ENCODE measurements at regions not wholly inside any gene's neighbourhood (a gene's known extent, or its start where the extent isn't known, plus 50 kb on each side); places are given as distances from the start of the nearest gene placed in this dataset.

DNA sequence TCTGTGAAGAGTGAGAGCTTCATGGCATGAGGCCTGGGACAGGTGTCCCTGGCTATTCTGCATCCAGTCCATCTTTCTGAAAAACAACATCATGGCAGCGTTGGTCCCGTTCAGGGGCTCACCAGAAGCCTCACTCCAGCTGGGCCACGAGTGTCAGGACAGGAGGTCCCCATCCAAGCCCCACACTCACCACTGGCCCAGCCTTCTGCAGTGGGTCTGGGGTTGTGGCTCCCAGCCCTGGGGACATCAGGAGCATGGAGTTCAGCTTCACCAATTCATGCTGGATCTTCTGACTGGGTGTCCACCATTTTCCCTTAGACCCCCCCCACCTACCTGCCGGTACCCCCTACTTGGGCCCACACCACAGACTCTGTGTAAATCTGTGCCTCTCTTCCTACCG is 400.3 kb downstream of the BRD1 start:
- H3K27ac ChIP-seq = no peak overlapping the region
- TF ChIP-seq, protein P1, sequence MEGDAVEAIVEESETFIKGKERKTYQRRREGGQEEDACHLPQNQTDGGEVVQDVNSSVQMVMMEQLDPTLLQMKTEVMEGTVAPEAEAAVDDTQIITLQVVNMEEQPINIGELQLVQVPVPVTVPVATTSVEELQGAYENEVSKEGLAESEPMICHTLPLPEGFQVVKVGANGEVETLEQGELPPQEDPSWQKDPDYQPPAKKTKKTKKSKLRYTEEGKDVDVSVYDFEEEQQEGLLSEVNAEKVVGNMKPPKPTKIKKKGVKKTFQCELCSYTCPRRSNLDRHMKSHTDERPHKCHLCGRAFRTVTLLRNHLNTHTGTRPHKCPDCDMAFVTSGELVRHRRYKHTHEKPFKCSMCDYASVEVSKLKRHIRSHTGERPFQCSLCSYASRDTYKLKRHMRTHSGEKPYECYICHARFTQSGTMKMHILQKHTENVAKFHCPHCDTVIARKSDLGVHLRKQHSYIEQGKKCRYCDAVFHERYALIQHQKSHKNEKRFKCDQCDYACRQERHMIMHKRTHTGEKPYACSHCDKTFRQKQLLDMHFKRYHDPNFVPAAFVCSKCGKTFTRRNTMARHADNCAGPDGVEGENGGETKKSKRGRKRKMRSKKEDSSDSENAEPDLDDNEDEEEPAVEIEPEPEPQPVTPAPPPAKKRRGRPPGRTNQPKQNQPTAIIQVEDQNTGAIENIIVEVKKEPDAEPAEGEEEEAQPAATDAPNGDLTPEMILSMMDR (conservative IDR thresholded peaks at IDR 0.05) = no peak

DNA sequence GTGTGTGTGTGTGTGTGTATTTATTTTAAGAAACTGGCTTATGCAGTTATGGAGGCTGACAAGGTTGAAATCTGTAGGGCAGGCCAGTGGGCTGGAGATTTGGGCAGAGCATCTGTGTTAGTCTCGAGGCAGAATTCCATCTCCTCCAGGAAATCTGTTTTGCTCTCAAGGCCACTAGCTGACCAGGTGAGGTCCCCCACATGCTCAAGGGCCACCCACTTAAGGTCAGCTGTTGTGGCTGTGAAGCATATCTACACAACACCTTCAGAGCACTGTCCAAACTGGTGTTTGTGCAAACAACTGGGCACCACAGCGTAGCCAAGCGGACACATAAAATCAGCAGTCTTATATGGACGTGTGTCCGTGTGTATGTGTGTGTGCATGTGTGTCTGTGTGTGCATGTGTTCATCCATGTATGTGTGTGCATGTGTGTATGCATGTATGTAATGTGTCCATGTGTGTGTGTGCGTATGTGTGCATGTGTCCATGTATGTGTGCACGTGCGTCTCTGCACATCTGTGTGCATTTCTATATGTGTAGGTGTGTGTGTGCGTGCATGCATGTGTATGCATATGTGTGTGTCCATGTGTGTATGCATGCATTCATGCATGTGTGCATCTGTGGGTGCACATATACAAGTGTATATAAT is 400.9 kb downstream of the BRD1 start:
- TF ChIP-seq, protein P1 (conservative IDR thresholded peaks at IDR 0.05) = no peak
- H3K27ac ChIP-seq = no peak overlapping the region

DNA sequence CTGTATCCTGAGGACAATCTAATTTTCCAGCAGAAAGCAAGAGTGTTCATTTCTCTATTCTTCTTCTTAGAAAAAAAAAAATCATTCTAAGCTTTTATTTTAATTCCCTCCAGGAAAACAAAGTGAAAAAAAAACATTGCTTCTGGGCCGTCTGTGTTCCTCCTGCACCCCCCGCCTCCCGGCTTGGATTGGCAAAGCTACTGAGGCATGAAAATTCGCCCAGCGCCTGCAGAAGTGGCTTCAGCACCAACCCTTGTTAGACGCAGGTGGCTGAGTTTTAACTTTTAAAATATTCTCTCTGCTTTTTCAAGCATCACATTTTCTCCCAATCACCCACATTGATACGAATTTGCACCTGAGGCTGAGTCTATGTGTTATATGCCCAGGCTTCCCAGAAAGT is 401.6 kb downstream of the BRD1 start:
- TF ChIP-seq, protein P1 (conservative IDR thresholded peaks at IDR 0.05) = no peak
- H3K27ac ChIP-seq = no peak overlapping the region

DNA sequence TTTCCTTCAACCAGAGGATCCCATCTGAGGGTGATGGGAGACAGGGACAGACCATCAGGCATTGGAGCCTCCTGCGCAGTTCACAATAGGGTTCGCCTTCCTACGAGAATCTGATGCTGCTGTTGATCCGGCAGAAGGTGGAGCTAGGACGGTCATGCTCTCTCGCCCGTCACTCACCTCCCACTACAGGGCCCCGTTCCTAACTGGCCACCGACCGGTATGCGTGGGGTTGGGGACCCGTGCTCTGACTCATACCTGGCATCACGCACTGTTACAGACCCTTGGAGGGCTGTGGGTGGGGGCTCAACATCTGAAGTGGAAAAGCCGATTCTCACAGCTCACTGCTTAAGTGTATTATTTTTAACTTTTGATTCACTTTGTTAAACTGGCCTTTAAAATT is 402.3 kb downstream of the BRD1 start:
- TF ChIP-seq, protein P1 (conservative IDR thresholded peaks at IDR 0.05) = no peak

DNA sequence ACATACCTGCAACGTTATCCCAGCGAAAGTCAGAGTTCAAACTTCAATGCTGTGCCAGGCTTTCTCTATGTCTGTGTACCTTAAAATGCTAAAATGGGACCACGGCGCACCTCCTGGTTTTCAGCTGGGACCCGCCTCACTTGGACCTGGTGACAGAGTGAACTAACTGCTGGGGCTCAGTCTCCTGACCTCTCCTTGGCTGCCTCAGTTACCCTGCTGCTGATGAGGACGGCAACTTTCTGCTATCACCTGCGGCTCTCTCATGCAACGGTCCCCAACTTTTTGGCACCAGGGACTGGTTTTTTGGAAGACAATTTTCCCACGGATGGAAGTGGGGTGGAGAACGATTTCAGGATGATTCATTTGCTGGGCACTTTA is 402.8 kb downstream of the BRD1 start:
- no peak overlapping the region for H3K27ac ChIP-seq
- TF ChIP-seq, protein P1 (conservative IDR thresholded peaks at IDR 0.05) = no peak

More for the DNA sequence above, 402.3 kb downstream of the BRD1 start:
- H3K27ac ChIP-seq = no peak overlapping the region

DNA sequence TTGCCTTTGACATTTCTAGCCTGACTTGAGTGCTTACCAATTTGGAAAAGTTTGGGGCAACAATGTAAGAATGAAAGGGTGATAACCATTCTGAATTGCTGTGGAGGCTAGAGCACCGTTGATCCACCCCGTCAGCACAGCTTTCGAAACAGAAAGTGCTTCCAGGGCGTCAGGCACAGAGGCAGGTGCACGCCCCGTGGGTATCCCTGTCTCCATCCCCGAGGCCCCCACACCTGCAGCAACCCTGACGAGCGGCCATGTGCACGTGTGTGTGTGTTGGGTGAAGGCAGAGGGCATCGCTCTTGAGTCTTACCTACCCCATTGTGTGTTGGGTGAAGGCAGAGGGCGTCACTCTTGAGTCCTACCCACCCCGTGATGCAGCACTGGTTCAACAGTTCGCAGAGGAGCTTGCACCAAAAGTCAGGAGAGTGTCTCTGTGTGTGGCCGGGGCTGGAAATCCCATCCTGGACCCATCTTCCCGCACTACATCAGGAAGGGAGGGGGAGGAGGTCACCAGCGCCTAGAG is 404.5 kb downstream of the BRD1 start:
- no peak overlapping the region for H3K27ac ChIP-seq
- TF ChIP-seq, protein P1 (conservative IDR thresholded peaks at IDR 0.05) = no peak

DNA sequence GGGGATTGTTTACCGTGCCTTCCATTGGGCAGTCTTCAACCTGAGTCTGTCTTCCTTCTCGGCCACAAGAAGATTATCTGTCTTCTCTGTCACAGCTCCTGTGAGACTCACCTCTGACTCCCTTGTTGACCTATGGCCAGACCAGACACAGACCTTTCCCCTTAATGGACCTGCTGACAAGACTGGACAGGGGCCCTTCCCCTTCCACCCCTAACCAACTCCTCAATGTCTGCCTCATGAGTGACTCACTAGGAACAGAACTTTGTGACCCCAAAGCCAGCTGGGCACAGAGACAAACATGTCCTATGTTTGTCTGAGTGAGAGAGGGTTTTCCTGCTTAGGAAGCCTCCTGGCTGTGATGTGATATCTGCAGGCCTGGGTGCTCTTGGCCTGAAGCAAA is 405.0 kb downstream of the BRD1 start:
- TF ChIP-seq, protein P1 (conservative IDR thresholded peaks at IDR 0.05) = no peak
- no peak overlapping the region for H3K27ac ChIP-seq

All from VCaP (cell line).